Lower leg skin (tissue), 4 donors: ENCODE measurements at regions not wholly inside any gene's neighbourhood (a gene's known extent, or its start where the extent isn't known, plus 50 kb on each side); places are given as distances from the start of the nearest gene placed in this dataset.
"Not testable (repeated sequence)": the region's sequence is repeated elsewhere in the genome, so short reads cannot be mapped to it uniquely, and the experiment has no call there.

Experiments
- DNase-seq, 2 donors: peaks; one replicate each; pipeline ENCODE4 v3.0.0-alpha.2; 2019; ENCODE audit warnings: low spot score in 2 of 2
- H3K4me3 ChIP-seq: fragments of 200-600 bp; sonication (generic); 2 replicates; pipeline ENCODE4 v1.5.1; 2017; ENCODE audit warnings: mild to moderate bottlenecking, low read depth; ENCODE audit not compliant: poor library complexity, severe bottlenecking
- CTCF ChIP-seq, 3 donors: fragments of 450-650 bp; IDR thresholded peaks; one replicate each; pipeline ENCODE4 v1.5.1; 2016; ENCODE audit warnings: antibody characterized with exemption in 3 of 3, mild to moderate bottlenecking in 3 of 3, moderate library complexity in 2 of 3
- POLR2A ChIP-seq, 2 donors: fragments of 450-650 bp; IDR thresholded peaks; one replicate each; pipeline ENCODE4 v1.6.1; 2016 to 2017; ENCODE audit warnings: antibody characterized with exemption in 2 of 2, mild to moderate bottlenecking in 1 of 2, moderate library complexity in 1 of 2
- WGBS, 2 donors: methylation state at CpG; one replicate each; pipeline ENCODE4 v1.1.5; 2018; 5-methylcytosine and 5-hydroxymethylcytosine counted together
- intact Hi-C: fragments of 100-400 bp; cut with DNase I; formaldehyde crosslinking; loops from one replicate; pipeline ENCODE4 v1.15.0; 2023; ENCODE audit warnings: low total_unique reads

- H3K4me3 ChIP-seq = no peak overlapping the region
- no peak for DNase-seq
- intact Hi-C loops = no loop called here
- TF ChIP-seq POLR2A (IDR thresholded peaks at IDR 0.05) = no peak
- no peak for TF ChIP-seq CTCF (IDR thresholded peaks at IDR 0.05)
- 55 to 62% methylated on average over 6 to 7 of the region's 7 CpGs for WGBS, 2 donors
Observed at GRCh38 chr3:127043731-127044510, 61.0 kb downstream of the PLXNA1 start.

GRCh38 chr3:127044996-127045395 lies 62.1 kb downstream of the PLXNA1 start:
- 36 to 59% methylated on average over 4 of the region's 4 CpGs for WGBS, 2 donors
- TF ChIP-seq POLR2A (IDR thresholded peaks at IDR 0.05) = no peak
- no peak for TF ChIP-seq CTCF (IDR thresholded peaks at IDR 0.05)
- DNase-seq = no peak
- no peak overlapping the region for H3K4me3 ChIP-seq
- intact Hi-C loops = no loop called here

- TF ChIP-seq CTCF (IDR thresholded peaks at IDR 0.05) (no peak), POLR2A (IDR thresholded peaks at IDR 0.05) (no peak)
- H3K4me3 ChIP-seq = no peak overlapping the region
- intact Hi-C loops = no loop called here
- no peak for DNase-seq
- WGBS, 2 donors = 52 to 60% methylated on average over 5 of the region's 5 CpGs
Observed at GRCh38 chr3:127045435-127046045, 62.6 kb downstream of the PLXNA1 start.

- H3K4me3 ChIP-seq, DNase-seq, intact Hi-C loops: not testable (repeated sequence)
- WGBS, 2 donors = 86 to 96% methylated on average over 17 to 28 of the region's 28 CpGs
Observed at GRCh38 chr3:127046690-127047089, 63.8 kb downstream of the PLXNA1 start.

- intact Hi-C loops = no loop called here
- no peak overlapping the region for H3K4me3 ChIP-seq
- no peak for TF ChIP-seq CTCF (IDR thresholded peaks at IDR 0.05)
- TF ChIP-seq POLR2A (IDR thresholded peaks at IDR 0.05) = no peak
- WGBS, 2 donors = 59 to 74% methylated on average over 5 of the region's 5 CpGs
- DNase-seq = no peak
Observed at GRCh38 chr3:127049393-127049792, 66.5 kb downstream of the PLXNA1 start.

GRCh38 chr3:127050733-127051132 lies 67.8 kb downstream of the PLXNA1 start:
- TF ChIP-seq POLR2A (IDR thresholded peaks at IDR 0.05) (no peak), CTCF (IDR thresholded peaks at IDR 0.05) (no peak)
- no peak for DNase-seq
- WGBS, 2 donors = 65 to 74% methylated on average over 7 of the region's 7 CpGs
- intact Hi-C loops = no loop called here
- H3K4me3 ChIP-seq = no peak overlapping the region
